NCI-H1436 treated with DMSO at 0.1 percent for 48 hours (cell line): ENCODE measurements at regions not wholly inside any gene's neighbourhood (a gene's known extent, or its start where the extent isn't known, plus 50 kb on each side); places are given as distances from the start of the nearest gene placed in this dataset.
"Not testable (repeated sequence)": the region's sequence is repeated elsewhere in the genome, so short reads cannot be mapped to it uniquely, and the experiment has no call there.

ENCODE experiments used
- DNase-seq: peaks from one replicate; lab custom pipeline; 2025; lab: John Stamatoyannopoulos, UW

GRCh38 chr6:68059261-68059660 is 575.8 kb upstream of the ADGRB3 start:
- DNase-seq = no peak

GRCh38 chr6:68056596-68056995 is 578.5 kb upstream of the ADGRB3 start:
- not testable (repeated sequence) for DNase-seq

GRCh38 chr6:68054756-68055155 is 580.3 kb upstream of the ADGRB3 start:
- DNase-seq = no peak

GRCh38 chr6:68053805-68054373 is 581.2 kb upstream of the ADGRB3 start:
- no peak for DNase-seq

GRCh38 chr6:68052234-68052633 is 582.8 kb upstream of the ADGRB3 start:
- no peak for DNase-seq

- DNase-seq = no peak
Observed at GRCh38 chr6:68049562-68049961, 585.5 kb upstream of the ADGRB3 start.

- no peak for DNase-seq
Observed at GRCh38 chr6:68046756-68047155, 588.3 kb upstream of the ADGRB3 start.

- no peak for DNase-seq
Observed at GRCh38 chr6:68046302-68046701, 588.8 kb upstream of the ADGRB3 start.

GRCh38 chr6:68045193-68045592 is 589.9 kb upstream of the ADGRB3 start:
- DNase-seq = no peak

- no peak for DNase-seq
Observed at GRCh38 chr6:68044264-68044663, 590.8 kb upstream of the ADGRB3 start.

GRCh38 chr6:68043122-68043398 is 592.0 kb upstream of the ADGRB3 start:
- no peak for DNase-seq

- no peak for DNase-seq
Observed at GRCh38 chr6:68042339-68043121, 592.6 kb upstream of the ADGRB3 start.

- DNase-seq = no peak
Observed at GRCh38 chr6:68040780-68041179, 594.3 kb upstream of the ADGRB3 start.

GRCh38 chr6:68040312-68040778 is 594.7 kb upstream of the ADGRB3 start:
- no peak for DNase-seq

- DNase-seq = no peak
Observed at GRCh38 chr6:68039641-68040311, 595.3 kb upstream of the ADGRB3 start.

GRCh38 chr6:68038815-68039408 is 596.2 kb upstream of the ADGRB3 start:
- no peak for DNase-seq

GRCh38 chr6:68032217-68032616 is 602.9 kb upstream of the ADGRB3 start:
- no peak for DNase-seq

- DNase-seq = no peak
Observed at GRCh38 chr6:68031054-68031453, 604.0 kb upstream of the ADGRB3 start.

- DNase-seq = no peak
Observed at GRCh38 chr6:68026483-68026882, 608.6 kb upstream of the ADGRB3 start.

- no peak for DNase-seq
Observed at GRCh38 chr6:68025764-68026163, 609.3 kb upstream of the ADGRB3 start.

- DNase-seq = no peak
Observed at GRCh38 chr6:68024570-68025269, 610.4 kb upstream of the ADGRB3 start.

GRCh38 chr6:68022968-68023367 is 612.1 kb upstream of the ADGRB3 start:
- DNase-seq = not testable (repeated sequence)
